SK-N-SH (cell line): ENCODE measurements at regions not wholly inside any gene's neighbourhood (a gene's known extent, or its start where the extent isn't known, plus 50 kb on each side); places are given as distances from the start of the nearest gene placed in this dataset.

Source experiments
- CTCF ChIA-PET: fragments of 300-600, 350-600 bp; formaldehyde crosslinking; extraction: SDS; loops from one replicate; lab custom pipeline; 2021; lab: Yijun Ruan, JAX
- POLR2A ChIA-PET: fragments of 350-600 bp; sonication (Branson Sonifier 250); formaldehyde crosslinking; extraction: SDS; loops from one replicate; lab custom pipeline; 2020; ENCODE audit warnings: antibody characterized with exemption, inconsistent platforms; lab: Yijun Ruan, JAX
- DNase-seq: peaks from one replicate; pipeline ENCODE4 v3.0.0; 2012
- H2AFZ ChIP-seq: fragments of 200-600 bp; sonication (generic); 2 replicates; pipeline ENCODE4 v1.8.1; 2016; ENCODE audit warnings: antibody characterized with exemption, mild to moderate bottlenecking, low read depth
- H3F3A ChIP-seq: fragments of 200-600 bp; sonication (generic); replicated peaks from 2 replicates; pipeline ENCODE3; 2016; ENCODE audit warnings: antibody characterized with exemption, mild to moderate bottlenecking; ENCODE audit not compliant: insufficient read depth
- H3K27ac ChIP-seq, 2 experiments: fragments of 200-500 bp in 1 of 2; fragments of 200-600 bp in 1 of 2; sonication (Bioruptor generic) in 1 of 2; sonication (generic), shearing (Covaris generic) in 1 of 2; 2 replicates each; pipeline versions ENCODE4 v1.5.1 to v1.6.1; 2014 to 2016; ENCODE audit warnings: low read depth in 2 of 2, inconsistent platforms in 1 of 2, low read length in 1 of 2, mild to moderate bottlenecking in 1 of 2, mixed read lengths in 1 of 2
- H3K27me3 ChIP-seq: fragments of 200-600 bp; sonication (generic), shearing (Covaris generic); 2 replicates; pipeline ENCODE4 v1.6.1; 2016; ENCODE audit warnings: mixed run types; ENCODE audit not compliant: insufficient read depth
- H3K36me3 ChIP-seq, 2 experiments: fragments of 200-500 bp in 1 of 2; fragments of 200-600 bp in 1 of 2; sonication (Bioruptor generic) in 1 of 2; sonication (generic) in 1 of 2; replicated peaks in 1 of 2; 2 replicates each; pipeline versions ENCODE3 to v1.5.1; 2014 to 2016; ENCODE audit warnings: low read length in 1 of 2, mild to moderate bottlenecking in 1 of 2; ENCODE audit not compliant: insufficient read depth in 2 of 2, control insufficient read depth in 1 of 2
- H3K4me1 ChIP-seq, 2 experiments: fragments of 200-500 bp in 1 of 2; fragments of 200-600 bp in 1 of 2; sonication (Bioruptor generic) in 1 of 2; sonication (generic), shearing (Covaris generic) in 1 of 2; 2 replicates each; pipeline versions ENCODE4 v1.5.1 to v1.6.1; 2014 to 2016; ENCODE audit warnings: low read depth in 1 of 2, low read length in 1 of 2, mixed run types in 1 of 2; ENCODE audit not compliant: insufficient read depth in 2 of 2, control insufficient read depth in 1 of 2
- H3K4me2 ChIP-seq: fragments of 200-600 bp; sonication (generic), shearing (Covaris generic); 2 replicates; pipeline ENCODE4 v1.6.1; 2017; ENCODE audit warnings: mixed run types
- H3K4me3 ChIP-seq, 2 experiments: fragments of 200-500 bp in 1 of 2; fragments of 200-600 bp in 1 of 2; sonication (Bioruptor generic) in 1 of 2; sonication (generic), shearing (Covaris generic) in 1 of 2; 2 replicates each; pipeline versions ENCODE4 v1.5.1 to v1.8.1; 2014 to 2016; ENCODE audit warnings: low read depth in 2 of 2, inconsistent platforms in 1 of 2, low read length in 1 of 2, mild to moderate bottlenecking in 1 of 2, mixed read lengths in 1 of 2, moderate library complexity in 1 of 2
- H3K79me2 ChIP-seq: fragments of 200-600 bp; sonication (generic); 2 replicates; pipeline ENCODE4 v1.8.1; 2017; ENCODE audit warnings: mild to moderate bottlenecking; ENCODE audit not compliant: insufficient read depth
- H3K9ac ChIP-seq: fragments of 200-600 bp; sonication (generic); 2 replicates; pipeline ENCODE4 v1.6.1; 2017; ENCODE audit warnings: mixed run types
- H3K9me2 ChIP-seq: fragments of 200-600 bp; sonication (generic); 2 replicates; pipeline ENCODE4 v1.6.1; 2017; ENCODE audit warnings: mixed run types
- H3K9me3 ChIP-seq: fragments of 200-600 bp; sonication (generic); 2 replicates; pipeline ENCODE4 v1.6.1; 2017; ENCODE audit warnings: mixed run types, mild to moderate bottlenecking, moderate library complexity
- H4K20me1 ChIP-seq: fragments of 200-600 bp; sonication (generic); 2 replicates; pipeline ENCODE4 v1.6.1; 2017; ENCODE audit warnings: mild to moderate bottlenecking, mixed run types; ENCODE audit not compliant: insufficient read depth
- CHD2 ChIP-seq: fragments of 150-350 bp; IDR thresholded peaks from 2 replicates; pipeline ENCODE4 v1.6.1; 2018; ENCODE audit warnings: low read length; ENCODE audit not compliant: partially characterized antibody
- ELF1 ChIP-seq: IDR thresholded peaks from 2 replicates; pipeline ENCODE4 v1.4.0; 2012
- EZH2phosphoT487 ChIP-seq: fragments of 200-600 bp; sonication (generic); IDR thresholded peaks from 2 replicates; pipeline ENCODE4 v1.6.1; 2017; ENCODE audit warnings: low read depth, mixed run types, mild to moderate bottlenecking, antibody characterized with exemption, moderate library complexity, borderline replicate concordance
- FOXM1 ChIP-seq: IDR thresholded peaks from 2 replicates; pipeline ENCODE4 v1.4.0; 2012; ENCODE audit warnings: low read depth, mild to moderate bottlenecking
- GABPA ChIP-seq: IDR thresholded peaks from 2 replicates; pipeline ENCODE4 v1.4.0; 2012; ENCODE audit warnings: low read depth, mild to moderate bottlenecking
- NFIC ChIP-seq: IDR thresholded peaks from 2 replicates; pipeline ENCODE4 v1.4.0; 2012; ENCODE audit warnings: borderline replicate concordance
- NRF1 ChIP-seq: IDR thresholded peaks from 2 replicates; pipeline ENCODE4 v1.6.1; 2012; ENCODE audit warnings: low read depth, mild to moderate bottlenecking, low read length
- RFX5 ChIP-seq: IDR thresholded peaks from 2 replicates; pipeline ENCODE4 v1.6.1; 2012; ENCODE audit warnings: mild to moderate bottlenecking, improper control_type of control experiment, low read length
- SMC3 ChIP-seq: IDR thresholded peaks from 2 replicates; pipeline ENCODE4 v1.6.1; 2012; ENCODE audit warnings: low read depth, low read length, improper control_type of control experiment
- TCF12 ChIP-seq: IDR thresholded peaks from 2 replicates; pipeline ENCODE4 v1.4.0; 2012
- TEAD4 ChIP-seq: IDR thresholded peaks from 2 replicates; pipeline ENCODE4 v1.4.0; 2012; ENCODE audit warnings: mild to moderate bottlenecking, borderline replicate concordance; ENCODE audit not compliant: insufficient read depth
- WGBS: methylation state at CpG from one replicate; pipeline ENCODE4 v1.1.6; 2017; ENCODE audit warnings: low lambda C conversion rate; 5-methylcytosine and 5-hydroxymethylcytosine counted together
- TF ChIP-seq, protein P1 (sequence below): IDR thresholded peaks from 2 replicates; pipeline ENCODE4; 2012
- TF ChIP-seq, protein P2 (sequence below): fragments of 150-350 bp; IDR thresholded peaks from 2 replicates; pipeline ENCODE4 v1.6.1; 2016; ENCODE audit warnings: mild to moderate bottlenecking, low read depth, low read length
- TF ChIP-seq, protein P3 (sequence below): fragments of 200-600 bp; sonication (generic); IDR thresholded peaks from 2 replicates; pipeline ENCODE4 v1.6.1; 2017; ENCODE audit warnings: antibody characterized with exemption, mild to moderate bottlenecking, moderate library complexity
- TF ChIP-seq, protein P4 (sequence below): IDR thresholded peaks from 2 replicates; pipeline ENCODE4 v1.4.0; 2012; ENCODE audit warnings: low read depth, borderline replicate concordance
- TF ChIP-seq, protein P5 (sequence below): fragments of 150-350 bp; IDR thresholded peaks from 2 replicates; pipeline ENCODE4 v1.6.1; 2017; ENCODE audit warnings: antibody characterized with exemption, low read length, low read depth, borderline replicate concordance

DNA sequence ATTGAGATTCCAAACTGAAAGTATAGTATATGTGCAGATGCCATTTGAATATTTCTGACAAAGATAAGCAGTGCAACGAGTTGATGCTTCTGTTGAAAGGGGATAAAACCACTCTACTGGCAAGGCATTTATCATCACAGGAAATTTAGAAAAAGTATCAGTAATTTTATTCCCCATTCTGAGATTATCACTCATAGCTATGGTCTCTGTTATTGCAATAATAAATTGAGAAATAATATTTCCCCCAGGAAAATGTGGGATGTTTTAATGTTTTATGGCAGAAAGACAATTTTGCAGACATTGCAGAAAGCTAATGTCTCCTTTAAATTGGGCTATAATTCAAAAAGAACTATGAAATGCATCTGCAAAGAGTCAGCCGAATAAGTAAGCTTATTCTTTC is 1612.7 kb upstream of the ACO1 start:
- 61% methylated on average over 2 of the region's 2 CpGs for WGBS

DNA sequence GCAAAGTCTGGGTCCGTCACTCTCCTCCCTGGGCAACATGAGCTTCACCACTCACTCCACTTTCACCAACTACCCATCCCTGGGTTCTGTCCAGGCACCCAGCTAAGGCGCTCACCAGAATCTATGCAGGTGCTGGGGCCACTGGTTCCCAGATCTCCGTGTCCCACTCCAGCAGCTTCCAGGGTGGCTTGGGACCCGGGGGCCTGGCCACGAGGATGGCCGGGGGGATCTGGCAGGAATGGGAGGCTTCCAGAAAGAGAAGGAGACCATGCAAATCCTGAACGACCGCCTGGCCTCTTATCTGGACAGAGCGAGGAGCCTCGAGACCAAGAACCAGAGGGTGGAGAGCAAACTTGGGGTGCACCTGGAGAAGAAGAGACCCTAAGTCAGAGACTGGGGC is 1611.0 kb upstream of the ACO1 start:
- ChIA-PET POLR2A (no interaction called here), CTCF (no interaction called here)
- no peak overlapping the region for H2AFZ ChIP-seq
- no peaks in the 10 kb centered on the region for H3K9me2 ChIP-seq
- no peaks in the 10 kb centered on the region; a peak in 1 of 4 replicates for H3K4me1 ChIP-seq
- no peaks in the 10 kb centered on the region for H3K27me3 ChIP-seq
- no peak overlapping the region for H3K9ac ChIP-seq
- TF ChIP-seq, protein P1, sequence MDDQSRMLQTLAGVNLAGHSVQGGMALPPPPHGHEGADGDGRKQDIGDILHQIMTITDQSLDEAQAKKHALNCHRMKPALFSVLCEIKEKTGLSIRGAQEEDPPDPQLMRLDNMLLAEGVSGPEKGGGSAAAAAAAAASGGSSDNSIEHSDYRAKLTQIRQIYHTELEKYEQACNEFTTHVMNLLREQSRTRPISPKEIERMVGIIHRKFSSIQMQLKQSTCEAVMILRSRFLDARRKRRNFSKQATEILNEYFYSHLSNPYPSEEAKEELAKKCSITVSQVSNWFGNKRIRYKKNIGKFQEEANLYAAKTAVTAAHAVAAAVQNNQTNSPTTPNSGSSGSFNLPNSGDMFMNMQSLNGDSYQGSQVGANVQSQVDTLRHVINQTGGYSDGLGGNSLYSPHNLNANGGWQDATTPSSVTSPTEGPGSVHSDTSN: no peak
- TF ChIP-seq CHD2: no peak
- TF ChIP-seq GABPA: no peak
- no peak for TF ChIP-seq FOXM1
- TF ChIP-seq, protein P2, sequence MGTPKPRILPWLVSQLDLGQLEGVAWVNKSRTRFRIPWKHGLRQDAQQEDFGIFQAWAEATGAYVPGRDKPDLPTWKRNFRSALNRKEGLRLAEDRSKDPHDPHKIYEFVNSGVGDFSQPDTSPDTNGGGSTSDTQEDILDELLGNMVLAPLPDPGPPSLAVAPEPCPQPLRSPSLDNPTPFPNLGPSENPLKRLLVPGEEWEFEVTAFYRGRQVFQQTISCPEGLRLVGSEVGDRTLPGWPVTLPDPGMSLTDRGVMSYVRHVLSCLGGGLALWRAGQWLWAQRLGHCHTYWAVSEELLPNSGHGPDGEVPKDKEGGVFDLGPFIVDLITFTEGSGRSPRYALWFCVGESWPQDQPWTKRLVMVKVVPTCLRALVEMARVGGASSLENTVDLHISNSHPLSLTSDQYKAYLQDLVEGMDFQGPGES: no peak
- TF ChIP-seq EZH2phosphoT487: no peak
- TF ChIP-seq TCF12: no peak
- TF ChIP-seq, protein P3, sequence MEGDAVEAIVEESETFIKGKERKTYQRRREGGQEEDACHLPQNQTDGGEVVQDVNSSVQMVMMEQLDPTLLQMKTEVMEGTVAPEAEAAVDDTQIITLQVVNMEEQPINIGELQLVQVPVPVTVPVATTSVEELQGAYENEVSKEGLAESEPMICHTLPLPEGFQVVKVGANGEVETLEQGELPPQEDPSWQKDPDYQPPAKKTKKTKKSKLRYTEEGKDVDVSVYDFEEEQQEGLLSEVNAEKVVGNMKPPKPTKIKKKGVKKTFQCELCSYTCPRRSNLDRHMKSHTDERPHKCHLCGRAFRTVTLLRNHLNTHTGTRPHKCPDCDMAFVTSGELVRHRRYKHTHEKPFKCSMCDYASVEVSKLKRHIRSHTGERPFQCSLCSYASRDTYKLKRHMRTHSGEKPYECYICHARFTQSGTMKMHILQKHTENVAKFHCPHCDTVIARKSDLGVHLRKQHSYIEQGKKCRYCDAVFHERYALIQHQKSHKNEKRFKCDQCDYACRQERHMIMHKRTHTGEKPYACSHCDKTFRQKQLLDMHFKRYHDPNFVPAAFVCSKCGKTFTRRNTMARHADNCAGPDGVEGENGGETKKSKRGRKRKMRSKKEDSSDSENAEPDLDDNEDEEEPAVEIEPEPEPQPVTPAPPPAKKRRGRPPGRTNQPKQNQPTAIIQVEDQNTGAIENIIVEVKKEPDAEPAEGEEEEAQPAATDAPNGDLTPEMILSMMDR: no peak
- no peak for TF ChIP-seq TEAD4
- no peak for TF ChIP-seq ELF1
- TF ChIP-seq RFX5: no peak
- TF ChIP-seq NFIC: no peak
- TF ChIP-seq, protein P4, sequence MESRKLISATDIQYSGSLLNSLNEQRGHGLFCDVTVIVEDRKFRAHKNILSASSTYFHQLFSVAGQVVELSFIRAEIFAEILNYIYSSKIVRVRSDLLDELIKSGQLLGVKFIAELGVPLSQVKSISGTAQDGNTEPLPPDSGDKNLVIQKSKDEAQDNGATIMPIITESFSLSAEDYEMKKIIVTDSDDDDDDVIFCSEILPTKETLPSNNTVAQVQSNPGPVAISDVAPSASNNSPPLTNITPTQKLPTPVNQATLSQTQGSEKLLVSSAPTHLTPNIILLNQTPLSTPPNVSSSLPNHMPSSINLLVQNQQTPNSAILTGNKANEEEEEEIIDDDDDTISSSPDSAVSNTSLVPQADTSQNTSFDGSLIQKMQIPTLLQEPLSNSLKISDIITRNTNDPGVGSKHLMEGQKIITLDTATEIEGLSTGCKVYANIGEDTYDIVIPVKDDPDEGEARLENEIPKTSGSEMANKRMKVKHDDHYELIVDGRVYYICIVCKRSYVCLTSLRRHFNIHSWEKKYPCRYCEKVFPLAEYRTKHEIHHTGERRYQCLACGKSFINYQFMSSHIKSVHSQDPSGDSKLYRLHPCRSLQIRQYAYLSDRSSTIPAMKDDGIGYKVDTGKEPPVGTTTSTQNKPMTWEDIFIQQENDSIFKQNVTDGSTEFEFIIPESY: no peak
- TF ChIP-seq NRF1: no peak
- TF ChIP-seq, protein P5, sequence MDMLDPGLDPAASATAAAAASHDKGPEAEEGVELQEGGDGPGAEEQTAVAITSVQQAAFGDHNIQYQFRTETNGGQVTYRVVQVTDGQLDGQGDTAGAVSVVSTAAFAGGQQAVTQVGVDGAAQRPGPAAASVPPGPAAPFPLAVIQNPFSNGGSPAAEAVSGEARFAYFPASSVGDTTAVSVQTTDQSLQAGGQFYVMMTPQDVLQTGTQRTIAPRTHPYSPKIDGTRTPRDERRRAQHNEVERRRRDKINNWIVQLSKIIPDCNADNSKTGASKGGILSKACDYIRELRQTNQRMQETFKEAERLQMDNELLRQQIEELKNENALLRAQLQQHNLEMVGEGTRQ: no peak
- no peaks in the 10 kb centered on the region for H3K79me2 ChIP-seq
- H3F3A ChIP-seq: no peaks in the 10 kb centered on the region
- H3K4me3 ChIP-seq: no peak overlapping the region
- 73% methylated on average over 10 of the region's 10 CpGs for WGBS
- DNase-seq: no peak
- no peaks in the 10 kb centered on the region for H3K36me3 ChIP-seq
- H3K9me3 ChIP-seq: 0 out of 2 replicates have a peak, but pooled peaks cover 7% of the 10 kb centered on the region
- H3K27ac ChIP-seq: no peak overlapping the region
- H4K20me1 ChIP-seq: no peaks in the 10 kb centered on the region
- H3K4me2 ChIP-seq: no peak overlapping the region

More for the DNA sequence above, 1612.7 kb upstream of the ACO1 start:
- H2AFZ ChIP-seq: no peak overlapping the region
- TF ChIP-seq SMC3: no peak
- no peaks in the 10 kb centered on the region for H3K36me3 ChIP-seq
- no peaks in the 10 kb centered on the region for H3K9me2 ChIP-seq
- H3F3A ChIP-seq: no peaks in the 10 kb centered on the region
- CTCF ChIA-PET: no interaction called here
- DNase-seq: no peak
- POLR2A ChIA-PET: no interaction called here
- no peaks in the 10 kb centered on the region for H3K27me3 ChIP-seq
- no peaks in the 10 kb centered on the region for H4K20me1 ChIP-seq
- no peaks in the 10 kb centered on the region for H3K79me2 ChIP-seq
- H3K4me3 ChIP-seq: no peak overlapping the region
- H3K9me3 ChIP-seq: 0 out of 2 replicates have a peak, but pooled peaks cover 2% of the 10 kb centered on the region
- no peak overlapping the region for H3K9ac ChIP-seq
- H3K4me1 ChIP-seq: no peaks in the 10 kb centered on the region; a peak in 1 of 4 replicates
- no peak overlapping the region for H3K4me2 ChIP-seq
- no peak overlapping the region for H3K27ac ChIP-seq
